Activated naive CD4-positive, alpha-beta T cell treated with anti-CD3 and anti-CD28 coated beads, Interleukin-2, amount 50 U/mL, for 24 hours (primary cell): ENCODE measurements at regions not wholly inside any gene's neighbourhood (a gene's known extent, or its start where the extent isn't known, plus 50 kb on each side); places are given as distances from the start of the nearest gene placed in this dataset.

ENCODE experiments used
- H3K27ac Mint-ChIP-seq: one replicate; pipeline ENCODE4 v1.8.0; 2021; ENCODE audit warnings: mild to moderate bottlenecking, mixed read lengths
- H3K27me3 Mint-ChIP-seq: one replicate; pipeline ENCODE4 v1.8.0; 2021; ENCODE audit warnings: mixed read lengths
- H3K36me3 Mint-ChIP-seq: one replicate; pipeline ENCODE4 v1.8.0; 2021; ENCODE audit warnings: mixed read lengths
- H3K4me1 Mint-ChIP-seq: one replicate; pipeline ENCODE4 v1.8.0; 2021; ENCODE audit warnings: mixed read lengths
- H3K4me3 Mint-ChIP-seq: one replicate; pipeline ENCODE4 v1.8.0; 2021; ENCODE audit warnings: mild to moderate bottlenecking, mixed read lengths
- H3K9me3 Mint-ChIP-seq: one replicate; pipeline ENCODE4 v1.8.0; 2021; ENCODE audit warnings: mixed read lengths

DNA sequence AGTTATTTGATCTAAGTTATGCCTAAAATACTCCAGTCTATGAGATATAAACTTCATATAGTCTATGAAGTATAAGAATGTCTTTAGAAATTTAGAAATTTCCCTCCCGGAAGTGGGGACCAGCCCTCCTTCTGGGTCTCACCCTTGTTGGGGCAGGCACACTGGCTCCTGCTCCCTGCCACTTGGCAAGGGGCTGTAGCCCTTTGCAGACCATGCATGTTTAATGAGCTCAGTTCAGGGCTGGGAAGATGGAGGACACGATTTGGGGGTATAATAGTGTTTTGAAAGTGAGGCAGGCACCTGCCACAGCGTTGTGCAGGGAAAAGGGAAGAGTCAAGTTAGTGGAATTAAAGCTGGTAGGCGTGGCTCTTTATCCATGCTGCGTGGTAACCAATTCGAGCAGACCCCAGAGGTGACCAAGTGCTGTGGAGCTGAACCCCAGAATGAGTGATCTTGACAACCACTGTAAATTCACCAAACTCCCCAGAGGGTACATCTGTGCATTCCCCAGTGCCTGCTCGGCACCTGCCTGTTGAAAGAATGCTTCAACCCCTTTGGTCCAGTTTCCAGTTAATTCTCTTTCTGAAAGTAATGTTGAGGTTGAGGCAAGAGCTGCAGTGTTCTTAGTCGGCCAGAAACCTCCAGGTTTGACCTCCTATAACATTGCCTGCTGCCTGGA lies 79.6 kb downstream of the DOP1B start:
- H3K36me3 Mint-ChIP-seq, result peaks cover 3% of the 10 kb centered on the region

GRCh38 chr21:36237441-36237840 lies 80.8 kb downstream of the DOP1B start:
- no peaks in the 10 kb centered on the region for H3K9me3 Mint-ChIP-seq
- no peak overlapping the region for H3K27ac Mint-ChIP-seq
- H3K27me3 Mint-ChIP-seq, result no peaks in the 10 kb centered on the region
- peaks cover 2% of the 10 kb centered on the region for H3K36me3 Mint-ChIP-seq
- H3K4me1 Mint-ChIP-seq, result peaks cover 13% of the 10 kb centered on the region
- no peak overlapping the region for H3K4me3 Mint-ChIP-seq

More for the DNA sequence above, 79.6 kb downstream of the DOP1B start:
- H3K4me1 Mint-ChIP-seq, result peaks cover 13% of the 10 kb centered on the region
- H3K27me3 Mint-ChIP-seq, result no peaks in the 10 kb centered on the region
- no peak overlapping the region for H3K4me3 Mint-ChIP-seq
- H3K9me3 Mint-ChIP-seq, result no peaks in the 10 kb centered on the region
- no peak overlapping the region for H3K27ac Mint-ChIP-seq

- no peaks in the 10 kb centered on the region for H3K27me3 Mint-ChIP-seq
- H3K4me1 Mint-ChIP-seq, result peaks cover under 1% of the 10 kb centered on the region
- H3K27ac Mint-ChIP-seq, result no peak overlapping the region
- no peaks in the 10 kb centered on the region for H3K9me3 Mint-ChIP-seq
- no peak overlapping the region for H3K4me3 Mint-ChIP-seq
- H3K36me3 Mint-ChIP-seq, result peaks cover 4% of the 10 kb centered on the region
Observed at GRCh38 chr21:36239585-36239984, 80.4 kb upstream of the MORC3 start.

- Mint-ChIP-seq H3K27ac (no peak overlapping the region), H3K27me3 (no peaks in the 10 kb centered on the region), H3K9me3 (no peaks in the 10 kb centered on the region), H3K4me1 (no peaks in the 10 kb centered on the region), H3K4me3 (no peak overlapping the region), H3K36me3 (peaks cover 7% of the 10 kb centered on the region)
Observed at GRCh38 chr21:36241717-36242116, 78.3 kb upstream of the MORC3 start.

- H3K27me3 Mint-ChIP-seq, result no peaks in the 10 kb centered on the region
- H3K4me1 Mint-ChIP-seq, result peaks cover 3% of the 10 kb centered on the region
- peaks cover 13% of the 10 kb centered on the region for H3K36me3 Mint-ChIP-seq
- H3K27ac Mint-ChIP-seq, result no peak overlapping the region
- H3K9me3 Mint-ChIP-seq, result no peaks in the 10 kb centered on the region
- no peak overlapping the region for H3K4me3 Mint-ChIP-seq
Observed at GRCh38 chr21:36245115-36245514, 74.9 kb upstream of the MORC3 start.

DNA sequence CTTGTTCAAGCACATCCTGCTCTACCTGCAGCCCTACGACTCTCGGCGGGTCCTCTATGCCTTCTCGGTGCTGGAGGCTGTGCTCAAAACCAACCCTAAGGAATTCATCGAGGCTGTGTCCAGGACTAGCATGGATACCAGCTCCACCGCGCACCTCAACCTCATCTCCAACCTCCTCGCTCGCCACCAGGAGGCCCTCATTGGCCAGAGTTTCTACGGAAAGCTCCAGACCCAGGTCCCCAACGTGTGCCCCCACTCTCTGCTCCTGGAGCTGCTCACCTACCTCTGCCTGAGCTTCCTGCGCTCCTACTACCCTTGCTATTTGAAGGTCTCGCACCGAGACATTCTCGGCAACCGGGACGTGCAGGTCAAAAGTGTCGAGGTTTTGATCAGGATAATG lies 74.3 kb upstream of the MORC3 start:
- no peak overlapping the region for H3K4me3 Mint-ChIP-seq
- no peaks in the 10 kb centered on the region for H3K9me3 Mint-ChIP-seq
- peaks cover 3% of the 10 kb centered on the region for H3K4me1 Mint-ChIP-seq
- H3K27ac Mint-ChIP-seq, result no peak overlapping the region
- H3K36me3 Mint-ChIP-seq, result peaks cover 15% of the 10 kb centered on the region
- H3K27me3 Mint-ChIP-seq, result no peaks in the 10 kb centered on the region

- peaks cover 15% of the 10 kb centered on the region for H3K36me3 Mint-ChIP-seq
- H3K4me3 Mint-ChIP-seq, result no peak overlapping the region
- no peaks in the 10 kb centered on the region for H3K9me3 Mint-ChIP-seq
- no peaks in the 10 kb centered on the region for H3K27me3 Mint-ChIP-seq
- H3K4me1 Mint-ChIP-seq, result peaks cover 3% of the 10 kb centered on the region
- H3K27ac Mint-ChIP-seq, result no peak overlapping the region
Observed at GRCh38 chr21:36246080-36246631, 73.8 kb upstream of the MORC3 start.

GRCh38 chr21:36247316-36248010 lies 72.5 kb upstream of the MORC3 start:
- peaks cover 3% of the 10 kb centered on the region for H3K4me1 Mint-ChIP-seq
- H3K27me3 Mint-ChIP-seq, result no peaks in the 10 kb centered on the region
- no peaks in the 10 kb centered on the region for H3K9me3 Mint-ChIP-seq
- H3K4me3 Mint-ChIP-seq, result no peak overlapping the region
- H3K27ac Mint-ChIP-seq, result no peak overlapping the region
- H3K36me3 Mint-ChIP-seq, result peaks cover 15% of the 10 kb centered on the region

GRCh38 chr21:36249576-36250422 lies 70.2 kb upstream of the MORC3 start:
- peaks cover 10% of the 10 kb centered on the region for H3K4me1 Mint-ChIP-seq
- H3K9me3 Mint-ChIP-seq, result no peaks in the 10 kb centered on the region
- peaks cover 30% of the 10 kb centered on the region for H3K36me3 Mint-ChIP-seq
- H3K27me3 Mint-ChIP-seq, result no peaks in the 10 kb centered on the region
- H3K27ac Mint-ChIP-seq, result peak overlapping the region; percentile 51
- H3K4me3 Mint-ChIP-seq, result no peak overlapping the region

DNA sequence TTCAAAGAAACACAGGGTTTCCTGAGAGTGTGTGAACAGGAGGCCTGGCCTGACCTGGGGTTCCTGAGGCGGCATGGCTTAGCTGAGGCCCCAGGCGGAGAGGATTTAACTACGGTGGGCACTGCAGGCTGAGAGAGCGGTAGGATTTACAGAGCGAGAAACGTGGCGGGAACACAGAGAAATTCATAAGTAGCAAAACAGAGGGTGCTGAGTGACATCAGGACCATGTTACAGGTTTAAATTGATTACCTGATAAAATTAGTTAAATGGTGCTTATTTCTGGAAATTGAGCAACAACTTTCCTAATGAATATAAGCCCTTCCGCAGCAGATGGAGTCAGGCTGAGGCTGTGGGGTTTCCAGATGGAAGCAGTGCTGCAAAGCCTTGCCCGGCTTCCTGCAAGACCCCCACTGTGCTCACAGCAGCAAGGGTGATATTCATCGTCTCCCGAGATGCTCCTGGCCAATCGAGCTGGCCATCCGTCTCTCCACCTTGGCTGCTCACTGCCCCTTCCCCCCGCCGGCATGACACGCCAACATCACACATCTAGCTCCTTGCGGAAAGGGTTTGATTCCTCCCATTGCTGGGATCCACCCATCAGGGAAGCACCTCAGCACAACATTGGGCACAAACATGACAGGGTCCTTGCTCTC lies 69.4 kb upstream of the MORC3 start:
- peaks cover 10% of the 10 kb centered on the region for H3K4me1 Mint-ChIP-seq
- H3K4me3 Mint-ChIP-seq, result no peak overlapping the region
- H3K36me3 Mint-ChIP-seq, result peaks cover 30% of the 10 kb centered on the region
- peak overlapping the region; percentile 51 for H3K27ac Mint-ChIP-seq
- no peaks in the 10 kb centered on the region for H3K9me3 Mint-ChIP-seq
- H3K27me3 Mint-ChIP-seq, result no peaks in the 10 kb centered on the region

GRCh38 chr21:36254106-36254941 lies 65.7 kb upstream of the MORC3 start:
- Mint-ChIP-seq H3K27ac (peak overlapping the region; percentile 30), H3K4me3 (no peak overlapping the region), H3K4me1 (peaks cover 7% of the 10 kb centered on the region), H3K27me3 (no peaks in the 10 kb centered on the region), H3K36me3 (peaks cover 32% of the 10 kb centered on the region), H3K9me3 (no peaks in the 10 kb centered on the region)

GRCh38 chr21:36255663-36256062 lies 64.3 kb upstream of the MORC3 start:
- peaks cover 19% of the 10 kb centered on the region for H3K4me1 Mint-ChIP-seq
- no peaks in the 10 kb centered on the region for H3K27me3 Mint-ChIP-seq
- no peak overlapping the region for H3K27ac Mint-ChIP-seq
- H3K36me3 Mint-ChIP-seq, result peaks cover 30% of the 10 kb centered on the region
- H3K9me3 Mint-ChIP-seq, result no peaks in the 10 kb centered on the region
- no peak overlapping the region for H3K4me3 Mint-ChIP-seq

- H3K4me3 Mint-ChIP-seq, result no peak overlapping the region
- H3K27me3 Mint-ChIP-seq, result no peaks in the 10 kb centered on the region
- H3K36me3 Mint-ChIP-seq, result peaks cover 30% of the 10 kb centered on the region
- H3K4me1 Mint-ChIP-seq, result peaks cover 22% of the 10 kb centered on the region
- H3K27ac Mint-ChIP-seq, result no peak overlapping the region
- H3K9me3 Mint-ChIP-seq, result no peaks in the 10 kb centered on the region
Observed at GRCh38 chr21:36257657-36258056, 62.3 kb upstream of the MORC3 start.

- Mint-ChIP-seq H3K4me1 (peaks cover 15% of the 10 kb centered on the region), H3K27ac (peak overlapping the region; percentile 93), H3K4me3 (peak overlapping the region; percentile 84)
Observed at GRCh38 chr21:36260030-36260787, 59.8 kb upstream of the MORC3 start.

More at GRCh38 chr21:36260030-36260787, 59.8 kb upstream of the MORC3 start:
- no peaks in the 10 kb centered on the region for H3K27me3 Mint-ChIP-seq
- no peaks in the 10 kb centered on the region for H3K9me3 Mint-ChIP-seq
- peaks cover 14% of the 10 kb centered on the region for H3K36me3 Mint-ChIP-seq
